ENCODE measurements at regions not wholly inside any gene's neighbourhood (a gene's known extent, or its start where the extent isn't known, plus 50 kb on each side); places are given as distances from the start of the nearest gene placed in this dataset.

GRCh38 chr5:110925916-110926315, 145.6 kb upstream of the TSLP start:
- H3K9me3 ChIP-seq, result peaks cover 0 to 4% (median 0%) of the 10 kb centered on the region in 8 donors
- no peak for DNase-seq
- intact Hi-C loops (cut with DNase I; ENCODE audit: low total_unique reads), result no loop called here
- H3K27ac ChIP-seq, result no peak overlapping the region
- no peaks in the 10 kb centered on the region for H3K4me1 ChIP-seq
- WGBS, 5 donors, result 56 to 68% (median 67%) methylated on average over 1 of the region's 1 CpG
- H3K27me3 ChIP-seq (replicated peaks in 1 of 7), result no peaks in the 10 kb centered on the region
- H3K4me3 ChIP-seq, result no peak overlapping the region
- TF ChIP-seq CTCF (IDR thresholded peaks at IDR 0.05 in 8 of 11, conservative IDR thresholded peaks at IDR 0.05 in 3 of 11) (no peak), POLR2A (IDR thresholded peaks at IDR 0.05) (no peak), POLR2AphosphoS5 (IDR thresholded peaks at IDR 0.05) (no peak)
- H3K36me3 ChIP-seq, result no peaks in the 10 kb centered on the region

- 54 to 90% (median 63%) methylated on average over 1 of the region's 1 CpG for WGBS, 5 donors
- no peak for DNase-seq
- H3K27ac ChIP-seq, result no peak overlapping the region
- H3K4me3 ChIP-seq, result no peak overlapping the region
- no peaks in the 10 kb centered on the region for H3K4me1 ChIP-seq
- TF ChIP-seq POLR2A (IDR thresholded peaks at IDR 0.05), result no peak
- TF ChIP-seq CTCF (IDR thresholded peaks at IDR 0.05 in 8 of 11, conservative IDR thresholded peaks at IDR 0.05 in 3 of 11), result no peak
- TF ChIP-seq POLR2AphosphoS5 (IDR thresholded peaks at IDR 0.05), result no peak
- peaks cover 0 to 14% (median 0%) of the 10 kb centered on the region in 8 donors for H3K9me3 ChIP-seq
- no peaks in the 10 kb centered on the region for H3K36me3 ChIP-seq
- peaks cover 0 to 18% (median 0%) of the 10 kb centered on the region in 7 donors for H3K27me3 ChIP-seq (replicated peaks in 1 of 7)
- intact Hi-C loops (cut with DNase I; ENCODE audit: low total_unique reads), result no loop called here
These were observed 138.6 kb upstream of the TSLP start for GRCh38 chr5:110932755-110933488.

- 84 to 92% (median 87%) methylated on average over 6 of the region's 6 CpGs for WGBS, 5 donors
- no peak overlapping the region for H3K27ac ChIP-seq
- no peaks in the 10 kb centered on the region for H3K36me3 ChIP-seq
These were observed 131.4 kb upstream of the TSLP start for GRCh38 chr5:110940136-110940535.

More at GRCh38 chr5:110940136-110940535, 131.4 kb upstream of the TSLP start:
- Histone ChIP-seq H3K9me3 (no peaks in the 10 kb centered on the region), H3K4me3 (no peak overlapping the region), H3K27me3 (replicated peaks in 1 of 7) (no peaks in the 10 kb centered on the region), H3K4me1 (no peaks in the 10 kb centered on the region)
- no peak for DNase-seq
- intact Hi-C loops (cut with DNase I; ENCODE audit: low total_unique reads), result no loop called here
- TF ChIP-seq POLR2AphosphoS5 (IDR thresholded peaks at IDR 0.05), result no peak
- TF ChIP-seq POLR2A (IDR thresholded peaks at IDR 0.05), result no peak
- TF ChIP-seq CTCF (IDR thresholded peaks at IDR 0.05 in 8 of 11, conservative IDR thresholded peaks at IDR 0.05 in 3 of 11), result no peak
